GM23248 (cell line): ENCODE measurements at regions not wholly inside any gene's neighbourhood (a gene's known extent, or its start where the extent isn't known, plus 50 kb on each side); places are given as distances from the start of the nearest gene placed in this dataset.

Experiments used
- EZH2 ChIP-seq: fragments of 200-600 bp; sonication (generic); IDR thresholded peaks from 2 replicates; pipeline ENCODE4 v1.6.1; 2018; ENCODE audit warnings: antibody characterized with exemption, mild to moderate bottlenecking; ENCODE audit not compliant: insufficient read depth, poor library complexity, severe bottlenecking
- EZH2phosphoT487 ChIP-seq: fragments of 200-600 bp; sonication (generic); IDR thresholded peaks from 2 replicates; pipeline ENCODE4 v1.6.1; 2018; ENCODE audit warnings: antibody characterized with exemption, moderate library complexity, mild to moderate bottlenecking, low read depth; ENCODE audit not compliant: insufficient read depth

GRCh38 chr2:236986524-236987330, 99.0 kb upstream of the COPS8 start:
- TF ChIP-seq EZH2phosphoT487 (no peak), EZH2 (no peak)
